GM18498 (cell line): ENCODE measurements at regions not wholly inside any gene's neighbourhood (a gene's known extent, or its start where the extent isn't known, plus 50 kb on each side); places are given as distances from the start of the nearest gene placed in this dataset.
"Not testable (repeated sequence)": the region's sequence is repeated elsewhere in the genome, so short reads cannot be mapped to it uniquely, and the experiment has no call there.

Experiments
- ATAC-seq: cut with Tn5 transposase; IDR thresholded peaks from one replicate; pipeline ENCODE4 v1.9.1; 2021; ENCODE audit warnings: mild to moderate bottlenecking, moderate library complexity; ENCODE audit not compliant: unreplicated experiment

DNA sequence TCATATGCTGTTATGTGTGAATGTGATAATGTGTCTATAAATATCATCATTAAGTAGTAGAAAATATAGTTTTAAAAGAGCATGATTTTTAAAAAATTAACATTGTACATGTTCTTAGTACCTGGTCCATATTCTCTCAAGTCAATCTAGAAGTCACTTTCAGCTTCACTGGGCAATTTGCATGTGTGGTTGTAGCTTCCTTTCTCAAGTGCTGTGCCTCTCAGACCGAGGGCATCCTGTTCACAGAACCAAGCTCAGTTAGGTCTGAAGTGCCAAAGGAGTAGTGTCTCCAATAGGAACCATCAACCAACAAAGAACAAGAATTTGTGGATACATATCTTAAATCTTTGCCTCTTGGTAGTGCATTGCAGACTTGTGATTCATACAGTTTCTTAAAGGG, 541.8 kb upstream of the SLC10A2 start:
- peak; percentile 99 for ATAC-seq

DNA sequence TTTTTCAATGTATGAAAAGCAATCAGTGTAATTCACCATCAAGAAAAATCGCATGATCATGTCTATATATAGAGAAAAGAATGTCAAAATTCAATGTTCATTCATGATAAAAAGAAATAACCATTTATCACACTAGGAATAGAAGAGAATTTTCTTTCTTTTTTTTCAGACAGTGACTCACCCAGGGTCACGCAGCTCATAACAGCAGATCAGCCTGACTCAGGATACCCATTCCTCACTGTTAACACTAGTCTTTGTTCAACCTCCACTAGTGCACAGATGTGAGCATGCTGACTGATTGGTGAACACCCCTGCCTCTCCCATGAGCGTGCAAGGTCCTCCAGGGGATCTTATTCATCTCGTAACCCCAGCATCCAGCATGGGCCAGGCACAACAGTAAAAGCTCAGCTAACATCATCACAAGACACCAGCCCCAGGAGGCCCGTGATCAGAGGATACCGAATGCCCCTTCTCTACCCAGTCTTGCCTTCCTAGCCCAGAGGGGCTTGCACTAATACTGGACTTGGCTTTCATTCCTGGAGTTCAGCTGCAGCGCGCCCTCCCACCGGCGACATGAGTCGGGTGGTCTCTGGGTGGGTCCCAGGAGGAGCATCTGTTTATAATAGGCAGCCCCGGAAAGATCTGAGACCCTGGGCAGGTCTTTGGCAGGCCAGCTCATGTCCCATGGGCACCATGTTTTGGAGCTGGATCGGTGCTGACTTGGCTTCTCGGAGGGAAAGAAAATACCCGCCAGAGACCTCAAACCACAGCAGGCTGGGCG, 539.5 kb upstream of the SLC10A2 start:
- ATAC-seq: no peak

DNA sequence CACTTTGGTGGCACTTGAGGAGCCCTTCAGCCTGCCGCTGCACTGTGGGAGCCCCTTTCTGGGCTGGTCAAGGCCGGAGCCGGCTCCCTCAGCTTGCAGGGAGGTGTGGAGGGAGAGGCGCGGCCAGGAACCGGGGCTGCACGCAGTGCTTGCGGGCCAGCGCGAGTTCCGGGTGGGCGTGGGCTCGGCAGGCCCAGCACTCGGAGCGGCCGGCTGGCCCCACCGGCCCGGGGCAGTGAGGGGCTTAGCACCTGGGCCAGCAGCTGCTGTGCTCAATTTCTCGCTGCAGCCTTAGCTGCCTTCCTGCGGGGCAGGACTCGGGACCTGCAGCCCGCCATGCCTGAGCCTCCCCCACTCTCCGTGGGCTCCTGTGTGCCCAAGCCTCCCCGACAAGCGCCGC, 533.7 kb upstream of the SLC10A2 start:
- ATAC-seq: not testable (repeated sequence)

GRCh38 chr13:103598671-103599070, 532.5 kb upstream of the SLC10A2 start:
- no peak for ATAC-seq

GRCh38 chr13:103573446-103573845, 507.2 kb upstream of the SLC10A2 start:
- ATAC-seq: no peak

DNA sequence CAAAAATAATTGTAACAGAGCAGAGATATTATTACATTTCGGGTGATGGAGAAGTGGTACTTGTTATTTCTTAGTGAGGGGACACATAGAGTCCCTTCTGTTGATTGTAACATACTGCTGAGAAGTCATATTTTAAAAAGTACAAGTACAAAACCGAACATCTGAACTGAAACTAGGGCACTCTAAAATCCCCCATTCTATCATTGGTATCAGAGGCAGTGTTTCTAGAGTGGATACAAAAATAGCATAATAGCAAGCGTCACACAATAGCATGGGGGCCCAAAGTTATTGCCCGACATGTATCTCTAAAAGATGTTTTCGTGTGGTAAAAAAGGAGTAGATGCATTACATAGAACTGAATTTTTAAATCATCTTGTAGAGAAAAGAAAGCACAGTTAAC, 502.1 kb upstream of the SLC10A2 start:
- no peak for ATAC-seq

- no peak for ATAC-seq
These were observed 491.7 kb upstream of the SLC10A2 start for GRCh38 chr13:103557878-103558277.

- ATAC-seq: no peak
These were observed 490.5 kb upstream of the SLC10A2 start for GRCh38 chr13:103556681-103557080.

GRCh38 chr13:103547914-103548313, 481.7 kb upstream of the SLC10A2 start:
- no peak for ATAC-seq

DNA sequence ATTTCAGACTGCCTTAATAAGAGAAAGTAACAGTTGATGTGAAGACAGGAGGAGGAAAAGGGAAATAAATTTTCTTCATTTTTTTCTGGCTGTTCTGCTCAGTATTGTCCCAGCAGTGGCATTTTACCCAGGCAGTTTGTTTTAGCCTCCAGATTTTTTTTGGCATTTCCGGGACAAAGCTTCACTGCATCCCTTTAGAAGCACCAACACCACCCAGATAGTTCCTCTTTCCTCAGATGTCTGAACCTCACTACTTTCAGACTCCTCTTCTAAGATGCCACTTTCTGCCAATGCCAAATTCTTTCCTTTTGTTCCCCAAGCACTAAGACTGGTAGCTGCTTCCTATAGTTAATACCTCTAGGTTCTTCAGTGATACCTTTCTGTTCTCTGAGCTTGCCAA, 480.1 kb upstream of the SLC10A2 start:
- no peak for ATAC-seq

DNA sequence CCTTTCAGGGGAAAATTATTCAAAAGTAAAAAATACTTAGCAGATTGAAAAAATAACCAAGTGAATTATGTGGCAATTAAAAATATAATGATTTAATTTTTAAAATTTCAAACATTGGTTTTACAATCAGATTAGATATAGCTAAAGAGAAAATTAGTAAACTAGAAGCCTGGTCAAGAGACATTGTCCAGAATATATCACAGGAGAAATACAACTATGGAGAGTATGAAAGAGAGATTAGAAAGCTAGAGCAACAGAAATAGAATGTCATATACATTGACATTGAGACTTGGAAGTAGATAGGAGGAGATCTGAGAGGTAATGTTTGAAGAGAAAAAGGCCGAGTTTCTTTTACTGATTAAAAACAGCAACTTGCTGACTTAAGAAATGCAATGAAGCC, 476.4 kb upstream of the SLC10A2 start:
- ATAC-seq: no peak

DNA sequence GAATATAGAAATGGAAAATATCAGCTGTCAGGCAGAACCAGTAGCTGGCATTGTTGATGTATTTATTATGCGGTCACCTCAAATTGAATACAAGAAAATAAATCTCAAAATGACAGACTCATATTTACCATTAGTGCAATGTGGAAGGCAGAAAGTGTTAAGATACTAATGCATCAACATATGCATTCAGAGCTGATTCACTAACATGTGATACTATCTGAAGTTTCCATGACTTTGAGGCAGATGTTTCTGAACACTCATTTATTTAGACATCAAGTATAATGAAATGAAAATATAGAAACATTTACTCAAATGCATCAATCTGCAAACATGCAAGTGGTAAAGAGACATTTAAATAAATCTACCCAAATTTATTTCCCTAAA, 474.2 kb upstream of the SLC10A2 start:
- no peak for ATAC-seq

GRCh38 chr13:103539721-103540381, 473.6 kb upstream of the SLC10A2 start:
- no peak for ATAC-seq

DNA sequence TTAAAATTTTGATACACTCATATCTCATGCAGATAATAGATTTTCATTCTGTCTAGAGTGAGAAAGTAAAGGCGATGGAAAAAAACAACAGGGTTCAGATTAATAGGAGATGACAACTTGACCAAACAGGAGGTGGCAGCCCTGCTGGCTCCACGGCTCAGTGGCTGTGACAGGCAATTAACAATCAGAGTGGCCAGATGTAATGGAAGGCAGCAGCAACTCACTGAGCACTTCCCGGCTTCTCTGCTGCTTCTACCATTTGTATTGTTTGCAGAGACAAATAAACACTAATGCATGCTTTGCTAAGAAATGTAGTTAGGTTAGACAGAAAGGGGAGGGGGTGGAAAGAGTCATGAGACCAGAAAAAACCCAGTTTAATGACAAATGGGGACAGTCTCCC, 473.0 kb upstream of the SLC10A2 start:
- peak; percentile 51 for ATAC-seq

GRCh38 chr13:103537616-103538015, 471.4 kb upstream of the SLC10A2 start:
- ATAC-seq: no peak

DNA sequence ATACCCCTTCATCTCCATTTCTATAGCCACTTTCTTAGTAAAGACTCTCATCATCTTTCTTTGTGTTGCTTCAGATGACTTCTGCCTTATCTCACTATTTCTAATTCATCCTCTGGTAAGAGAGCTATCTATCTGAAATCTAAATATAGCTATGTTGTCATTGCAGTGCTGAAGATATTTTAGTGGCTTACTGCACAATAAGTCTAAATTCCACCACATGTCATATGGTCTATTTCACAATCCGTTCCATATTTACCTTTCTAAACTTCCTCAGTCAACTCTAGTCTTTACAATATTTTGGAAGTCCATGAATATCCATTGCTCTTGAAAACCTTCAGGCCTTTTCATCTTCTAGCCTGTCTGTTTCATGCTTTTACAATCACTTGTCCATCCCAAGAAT, 465.1 kb upstream of the SLC10A2 start:
- no peak for ATAC-seq

DNA sequence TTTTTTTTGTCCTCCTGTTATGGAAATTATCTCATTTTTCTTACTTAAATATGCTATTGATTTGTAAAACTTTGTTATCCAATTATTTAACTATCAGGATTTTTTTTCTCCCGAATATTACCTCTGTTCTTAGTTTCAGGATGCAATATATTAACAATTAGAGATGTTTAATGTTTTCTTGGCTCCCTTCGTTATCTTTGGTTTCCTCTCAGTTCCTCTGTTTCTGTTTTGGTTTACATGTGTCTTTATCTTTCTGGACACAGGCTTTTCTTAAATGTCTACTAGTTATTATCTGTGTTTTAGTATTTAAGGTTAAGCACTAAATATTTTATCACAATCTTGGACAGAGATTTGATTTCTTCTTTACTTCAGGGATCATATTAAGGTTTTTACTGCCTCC, 462.2 kb upstream of the SLC10A2 start:
- no peak for ATAC-seq

DNA sequence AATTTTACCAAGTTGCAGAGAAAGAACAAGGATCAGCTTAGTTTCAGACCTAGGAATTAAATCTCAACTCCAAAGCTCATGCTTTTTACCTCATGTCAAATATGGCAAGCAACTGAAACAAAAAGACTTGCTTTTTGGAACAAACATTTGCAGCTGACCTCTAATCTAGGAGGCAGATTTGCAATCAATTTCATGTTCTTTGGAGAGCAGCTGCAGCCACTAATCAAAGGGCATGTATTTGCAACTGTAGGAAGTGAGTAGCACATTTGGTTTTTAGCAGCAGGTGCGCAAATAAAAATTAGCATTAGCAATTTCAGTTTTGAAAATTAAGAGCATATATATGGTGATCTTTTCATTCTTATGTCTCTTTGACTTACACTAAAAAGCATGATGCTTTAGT, 459.3 kb upstream of the SLC10A2 start:
- ATAC-seq: no peak

DNA sequence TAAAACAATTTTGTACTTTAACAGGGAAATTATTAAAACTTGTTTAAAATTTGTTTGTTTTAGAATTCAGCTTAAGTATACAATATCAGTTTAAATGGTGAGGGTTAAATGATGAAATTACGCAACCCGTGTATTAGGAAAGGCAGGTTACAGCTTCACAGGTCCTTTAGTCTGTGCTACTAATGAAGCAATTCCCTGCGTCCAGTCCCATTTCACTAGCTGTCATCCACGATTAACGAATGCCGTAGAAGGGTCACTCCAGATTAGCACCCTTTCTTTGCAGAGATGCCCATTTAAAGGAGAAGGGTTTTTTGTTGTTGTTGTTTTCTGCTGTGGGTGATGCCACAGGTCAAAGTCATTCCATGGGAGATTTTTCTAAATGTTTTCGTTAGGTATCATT, 457.6 kb upstream of the SLC10A2 start:
- no peak for ATAC-seq

DNA sequence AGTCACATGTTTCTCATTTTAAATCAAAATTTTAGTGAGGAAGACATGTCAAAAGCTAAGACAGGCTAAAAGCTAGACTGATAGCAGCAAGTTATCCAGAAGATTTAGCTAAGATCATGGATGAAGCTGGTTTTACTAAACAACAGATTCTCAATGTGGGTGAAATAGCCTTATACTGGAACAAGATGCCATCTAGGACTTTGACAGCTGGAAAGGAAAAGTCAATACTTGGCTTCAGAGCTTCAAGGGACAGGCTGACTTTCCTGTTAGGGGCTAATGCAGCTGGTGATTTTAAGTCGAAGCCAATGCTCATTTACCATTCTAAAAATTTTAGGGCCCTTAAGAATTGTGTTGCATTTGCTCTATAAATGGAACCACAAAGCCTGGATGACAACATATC, 455.3 kb upstream of the SLC10A2 start:
- no peak for ATAC-seq

DNA sequence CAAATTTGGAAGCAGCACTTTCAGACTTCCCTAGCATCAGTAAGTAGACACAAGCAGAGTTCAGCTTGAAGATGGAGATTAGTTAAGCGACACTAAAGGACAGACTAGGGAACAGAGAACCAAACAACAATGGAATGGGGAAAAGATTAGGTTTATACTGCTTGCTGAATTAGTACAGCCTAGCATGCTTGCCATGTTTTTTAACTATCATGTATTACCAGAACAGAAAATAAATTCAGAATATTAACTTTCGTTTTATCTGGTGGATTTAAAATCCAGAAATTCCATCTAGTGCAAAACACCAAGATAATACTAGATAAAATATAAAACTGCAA, 451.5 kb upstream of the SLC10A2 start:
- ATAC-seq: no peak

DNA sequence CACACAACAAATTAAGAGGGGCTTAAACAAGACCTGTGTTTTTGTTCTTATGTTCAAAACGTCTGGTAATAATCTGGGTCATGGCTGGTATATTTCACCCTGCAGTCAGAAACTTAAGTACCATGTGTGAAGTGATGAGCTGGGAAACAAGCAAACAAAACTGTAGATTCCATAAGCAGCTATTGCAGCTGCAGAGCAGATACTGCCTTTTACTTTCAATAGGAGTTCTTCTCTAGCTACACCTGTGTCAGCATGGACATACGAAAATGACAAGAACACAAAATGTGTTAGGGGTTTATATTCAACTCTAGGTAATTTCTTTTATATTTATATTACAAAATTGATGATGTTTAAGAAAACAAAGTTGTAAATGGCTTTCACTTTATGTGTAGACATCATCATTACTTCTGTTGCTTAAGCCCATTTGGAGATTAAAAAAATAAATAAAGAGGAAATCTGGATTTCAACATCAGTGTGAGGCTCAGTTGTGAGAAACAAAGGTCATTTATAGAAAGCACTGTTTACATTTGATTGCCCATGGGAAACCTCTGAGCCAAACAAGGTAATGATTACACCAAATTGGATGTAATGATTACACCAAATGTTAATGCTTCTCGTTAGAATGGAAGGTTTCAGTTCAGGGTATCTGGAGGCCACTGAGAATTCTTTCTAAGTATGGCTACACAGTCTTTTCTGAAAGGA, 451.0 kb upstream of the SLC10A2 start:
- ATAC-seq: peak; percentile 85
